Mesothelial cell of epicardium (in vitro differentiated cells): ENCODE measurements at regions not wholly inside any gene's neighbourhood (a gene's known extent, or its start where the extent isn't known, plus 50 kb on each side); places are given as distances from the start of the nearest gene placed in this dataset.

Experiments
- DNase-seq, 2 experiments: peaks; one replicate each; pipeline ENCODE4 v3.0.0; 2021; ENCODE audit warnings: low spot score in 2 of 2; ENCODE audit not compliant: unreplicated experiment in 2 of 2
- H3K27ac Mint-ChIP-seq: 2 replicates; pipeline ENCODE4 v1.8.0; 2021; ENCODE audit warnings: mixed read lengths
- H3K27me3 Mint-ChIP-seq: 2 replicates; pipeline ENCODE4 v1.8.0; 2021; ENCODE audit warnings: low read depth, mixed read lengths
- H3K36me3 Mint-ChIP-seq: 2 replicates; pipeline ENCODE4 v1.8.0; 2021; ENCODE audit warnings: mixed read lengths
- H3K4me1 Mint-ChIP-seq: 2 replicates; pipeline ENCODE4 v1.8.0; 2021; ENCODE audit warnings: mixed read lengths
- H3K4me3 Mint-ChIP-seq: 2 replicates; pipeline ENCODE4 v1.8.0; 2021; ENCODE audit warnings: mild to moderate bottlenecking, moderate library complexity, mixed read lengths
- H3K9me3 Mint-ChIP-seq: 2 replicates; pipeline ENCODE4 v1.8.0; 2021; ENCODE audit warnings: mixed read lengths
- CTCF ChIP-seq: fragments of 200-600 bp; sonication (generic); IDR thresholded peaks from one replicate; pipeline ENCODE4 v1.5.0; 2021; ENCODE audit warnings: antibody characterized with exemption; ENCODE audit not compliant: unreplicated experiment

GRCh38 chr5:74186356-74187315, 453.9 kb downstream of the ENC1 start:
- TF ChIP-seq CTCF: no peak
- Mint-ChIP-seq H3K27ac (peak overlapping the region; percentile 69), H3K27me3 (no peaks in the 10 kb centered on the region), H3K9me3 (peaks cover 18% of the 10 kb centered on the region), H3K4me1 (peaks cover 51% of the 10 kb centered on the region), H3K4me3 (no peak overlapping the region), H3K36me3 (peaks cover 3% of the 10 kb centered on the region)
- no peak for DNase-seq

- H3K27me3 Mint-ChIP-seq: no peaks in the 10 kb centered on the region
- H3K4me3 Mint-ChIP-seq: no peak overlapping the region
- DNase-seq: no peak
- peaks cover 55% of the 10 kb centered on the region for H3K4me1 Mint-ChIP-seq
- TF ChIP-seq CTCF: no peak
- peak overlapping the region; percentile 57 for H3K27ac Mint-ChIP-seq
- H3K36me3 Mint-ChIP-seq: peaks cover 2% of the 10 kb centered on the region
- H3K9me3 Mint-ChIP-seq: peaks cover 14% of the 10 kb centered on the region
Measured at GRCh38 chr5:74185599-74185998, 454.9 kb downstream of the ENC1 start.

- no peak for TF ChIP-seq CTCF
- Mint-ChIP-seq H3K27me3 (no peaks in the 10 kb centered on the region), H3K36me3 (no peaks in the 10 kb centered on the region), H3K27ac (peak overlapping the region; percentile 69), H3K4me1 (peaks cover 63% of the 10 kb centered on the region), H3K4me3 (no peak overlapping the region), H3K9me3 (peaks cover 7% of the 10 kb centered on the region)
- DNase-seq: no peak
Measured at GRCh38 chr5:74184649-74185048, 455.9 kb downstream of the ENC1 start.

GRCh38 chr5:74183041-74183440, 457.5 kb downstream of the ENC1 start:
- TF ChIP-seq CTCF: no peak
- H3K27ac Mint-ChIP-seq: no peak overlapping the region
- no peaks in the 10 kb centered on the region for H3K27me3 Mint-ChIP-seq
- H3K9me3 Mint-ChIP-seq: peaks cover 2% of the 10 kb centered on the region
- DNase-seq: no peak
- H3K4me3 Mint-ChIP-seq: no peak overlapping the region
- H3K4me1 Mint-ChIP-seq: peaks cover 74% of the 10 kb centered on the region
- H3K36me3 Mint-ChIP-seq: no peaks in the 10 kb centered on the region

- H3K4me1 Mint-ChIP-seq: peaks cover 74% of the 10 kb centered on the region
- no peak overlapping the region for H3K4me3 Mint-ChIP-seq
- no peaks in the 10 kb centered on the region for H3K9me3 Mint-ChIP-seq
- H3K27me3 Mint-ChIP-seq: no peaks in the 10 kb centered on the region
- H3K36me3 Mint-ChIP-seq: no peaks in the 10 kb centered on the region
- no peak overlapping the region for H3K27ac Mint-ChIP-seq
- DNase-seq: no peak
- no peak for TF ChIP-seq CTCF
Measured at GRCh38 chr5:74182603-74183002, 457.9 kb downstream of the ENC1 start.
